HG03159 (cell line): ENCODE measurements at regions not wholly inside any gene's neighbourhood (a gene's known extent, or its start where the extent isn't known, plus 50 kb on each side); places are given as distances from the start of the nearest gene placed in this dataset.
"Not testable (repeated sequence)": the region's sequence is repeated elsewhere in the genome, so short reads cannot be mapped to it uniquely, and the experiment has no call there.

ENCODE experiments used
- ATAC-seq: cut with Tn5 transposase; IDR thresholded peaks from one replicate; pipeline ENCODE4 v1.9.1; 2021; ENCODE audit warnings: mild to moderate bottlenecking, moderate library complexity; ENCODE audit not compliant: unreplicated experiment

- no peak for ATAC-seq
These were observed 75.6 kb upstream of the HIVEP3 start for GRCh38 chr1:41994195-41994894.

DNA sequence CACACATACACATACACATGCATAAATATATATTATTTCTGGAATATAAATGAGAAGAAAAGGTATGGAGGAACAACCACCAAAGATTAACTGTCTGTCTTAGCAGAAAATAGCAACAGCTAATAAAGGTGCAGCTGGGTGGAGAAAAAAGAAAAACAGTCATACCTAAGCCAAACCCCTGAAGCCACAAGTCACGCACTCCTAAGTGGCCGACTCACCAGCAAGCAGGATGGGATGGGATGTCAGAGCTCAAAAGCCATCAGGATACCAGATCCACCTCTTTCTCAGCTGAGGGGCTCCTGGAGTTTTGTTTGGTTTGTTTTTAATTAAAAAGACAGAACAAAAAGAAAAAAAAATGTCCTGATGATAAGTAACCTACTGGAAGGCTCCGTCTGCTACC lies 64.7 kb upstream of the HIVEP3 start:
- no peak for ATAC-seq

- no peak for ATAC-seq
These were observed 63.1 kb upstream of the HIVEP3 start for GRCh38 chr1:41981796-41982195.

DNA sequence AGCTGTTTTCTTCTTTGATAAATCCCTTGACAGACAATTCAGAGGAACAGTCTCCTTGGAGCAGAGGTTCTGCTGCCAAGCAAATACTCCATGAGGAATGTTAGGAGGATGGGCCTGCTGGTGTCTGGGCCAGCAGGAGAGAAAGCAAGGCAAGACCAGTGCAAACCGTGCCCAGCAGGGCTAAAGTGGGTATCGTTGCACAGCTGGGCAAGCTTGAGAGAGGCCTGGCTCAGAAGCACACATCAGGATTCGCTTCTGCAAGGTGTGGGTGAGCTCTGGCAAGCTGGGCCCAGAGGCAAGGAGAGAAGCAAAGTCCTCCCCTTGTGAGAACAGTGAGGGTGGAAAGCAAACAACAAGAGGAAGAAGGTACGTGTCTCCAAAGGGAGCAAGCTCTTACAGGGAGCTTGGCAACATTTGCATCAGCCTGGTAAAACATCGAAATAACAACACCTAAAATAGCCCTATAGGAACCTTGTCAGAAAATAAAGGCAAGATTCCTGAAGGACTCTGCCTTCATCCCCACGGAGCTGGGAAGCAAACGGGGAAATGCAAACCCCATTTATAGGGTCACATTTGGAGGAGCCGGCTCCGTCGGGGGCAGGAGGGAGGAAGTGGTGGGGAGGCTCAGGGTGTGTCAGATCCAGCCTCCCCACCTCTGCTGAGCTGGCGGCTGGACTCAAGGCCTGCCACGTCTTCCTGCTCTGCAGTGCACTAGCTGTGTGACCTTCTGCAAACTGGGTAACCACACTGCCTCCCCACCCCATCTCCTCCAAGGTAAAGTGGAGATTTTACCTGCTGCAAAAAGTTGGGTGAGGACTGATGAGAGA lies 62.3 kb upstream of the HIVEP3 start:
- ATAC-seq, result no peak

DNA sequence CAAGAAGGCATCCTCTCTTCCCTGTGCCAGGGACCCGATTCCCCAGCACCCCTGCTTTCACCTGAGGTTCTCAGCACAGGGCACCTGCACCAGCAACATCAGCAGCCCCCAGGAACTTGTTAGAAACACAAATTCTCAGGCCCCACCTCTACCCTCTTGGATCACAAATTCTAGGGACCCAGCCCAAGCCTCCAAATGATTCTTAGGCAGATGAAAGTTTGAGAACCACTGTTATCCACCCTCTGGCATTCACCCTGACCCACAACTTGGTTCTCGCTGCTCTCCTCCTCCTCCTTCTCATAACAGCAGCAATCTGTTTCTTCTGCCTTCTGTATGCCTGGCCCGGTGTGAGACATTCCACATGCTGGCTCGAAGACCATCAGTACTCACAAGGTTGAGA lies 60.3 kb upstream of the HIVEP3 start:
- no peak for ATAC-seq

- ATAC-seq, result no peak
These were observed 58.6 kb upstream of the HIVEP3 start for GRCh38 chr1:41977326-41977725.

DNA sequence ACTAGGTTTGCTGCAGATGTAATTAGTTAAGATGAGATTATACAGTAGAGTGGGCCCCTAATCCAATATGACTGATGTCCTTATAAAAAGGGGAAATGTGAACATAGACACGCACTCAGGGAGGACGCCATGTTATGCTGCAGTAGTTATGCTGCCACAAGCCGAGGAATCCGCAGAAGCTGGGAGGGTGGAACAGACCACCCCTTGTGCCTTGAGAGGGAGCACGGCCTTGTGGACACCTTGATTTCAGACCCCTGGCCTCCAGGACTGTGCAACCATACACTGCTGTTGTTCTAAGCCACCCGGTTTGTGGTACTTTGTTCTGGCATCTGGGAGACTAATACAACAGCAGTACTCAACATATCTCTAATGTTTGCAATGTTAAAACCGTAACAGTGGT lies 57.9 kb upstream of the HIVEP3 start:
- no peak for ATAC-seq

- no peak for ATAC-seq
These were observed 57.3 kb upstream of the HIVEP3 start for GRCh38 chr1:41975850-41976569.

DNA sequence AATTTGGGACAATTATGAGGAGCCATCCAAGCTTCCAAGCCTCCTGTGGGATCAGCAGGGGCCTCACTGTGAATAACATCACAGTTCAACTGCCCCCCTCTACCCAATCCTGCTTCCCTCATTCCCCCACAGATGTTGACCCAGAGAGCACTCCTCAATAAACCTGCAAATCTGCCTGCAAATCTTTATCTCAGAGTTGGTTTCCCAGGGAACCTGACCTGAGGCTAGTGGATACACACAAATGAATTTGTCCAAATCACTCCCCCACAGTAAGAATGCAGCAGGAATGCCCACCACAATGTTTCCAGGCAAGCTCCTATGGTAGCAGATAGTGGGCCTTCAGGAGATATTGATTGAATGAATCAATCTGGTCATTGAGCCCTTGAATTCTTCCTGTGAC lies 56.4 kb upstream of the HIVEP3 start:
- ATAC-seq, result no peak

- not testable (repeated sequence) for ATAC-seq
These were observed 49.8 kb upstream of the HIVEP3 start for GRCh38 chr1:41968557-41968956.
